ENCODE measurements at regions not wholly inside any gene's neighbourhood (a gene's known extent, or its start where the extent isn't known, plus 50 kb on each side); places are given as distances from the start of the nearest gene placed in this dataset.

GRCh38 chr3:177600411-177600810 is 403.1 kb upstream of the TBL1XR1 start:
- Histone ChIP-seq H3K36me3 (no peaks in the 10 kb centered on the region), H3K4me3 (no peak overlapping the region), H3K9me3 (peaks cover 0 to 5% of the 10 kb centered on the region in 2 donors), H3K27me3 (no peaks in the 10 kb centered on the region), H3K4me1 (peaks cover 0 to 43% of the 10 kb centered on the region in 2 donors), H3K27ac (no peak overlapping the region)
- DNase-seq (ENCODE audit: low spot score), result no peak
- TF ChIP-seq, protein P1, sequence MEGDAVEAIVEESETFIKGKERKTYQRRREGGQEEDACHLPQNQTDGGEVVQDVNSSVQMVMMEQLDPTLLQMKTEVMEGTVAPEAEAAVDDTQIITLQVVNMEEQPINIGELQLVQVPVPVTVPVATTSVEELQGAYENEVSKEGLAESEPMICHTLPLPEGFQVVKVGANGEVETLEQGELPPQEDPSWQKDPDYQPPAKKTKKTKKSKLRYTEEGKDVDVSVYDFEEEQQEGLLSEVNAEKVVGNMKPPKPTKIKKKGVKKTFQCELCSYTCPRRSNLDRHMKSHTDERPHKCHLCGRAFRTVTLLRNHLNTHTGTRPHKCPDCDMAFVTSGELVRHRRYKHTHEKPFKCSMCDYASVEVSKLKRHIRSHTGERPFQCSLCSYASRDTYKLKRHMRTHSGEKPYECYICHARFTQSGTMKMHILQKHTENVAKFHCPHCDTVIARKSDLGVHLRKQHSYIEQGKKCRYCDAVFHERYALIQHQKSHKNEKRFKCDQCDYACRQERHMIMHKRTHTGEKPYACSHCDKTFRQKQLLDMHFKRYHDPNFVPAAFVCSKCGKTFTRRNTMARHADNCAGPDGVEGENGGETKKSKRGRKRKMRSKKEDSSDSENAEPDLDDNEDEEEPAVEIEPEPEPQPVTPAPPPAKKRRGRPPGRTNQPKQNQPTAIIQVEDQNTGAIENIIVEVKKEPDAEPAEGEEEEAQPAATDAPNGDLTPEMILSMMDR (IDR thresholded peaks at IDR 0.05), result no peak

DNA sequence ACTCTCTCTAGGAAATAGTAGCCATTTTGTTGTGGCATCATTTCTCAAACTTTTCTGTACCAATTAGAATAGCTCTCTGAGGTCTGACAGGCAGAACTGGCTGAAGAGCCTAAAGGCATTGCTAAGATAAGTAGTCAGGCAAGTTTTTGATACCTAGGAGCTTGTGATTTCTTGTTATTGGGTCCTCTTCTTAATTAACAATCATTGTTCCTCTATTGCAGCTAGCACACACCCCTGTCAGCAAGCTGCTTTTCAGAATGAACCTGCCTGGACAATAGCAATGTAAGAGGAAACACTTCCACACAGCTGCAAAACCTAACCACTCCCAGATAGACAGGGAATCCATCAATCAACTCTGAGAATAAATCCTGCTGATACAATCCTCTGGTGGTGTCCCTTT is 403.9 kb upstream of the TBL1XR1 start:
- peaks cover 0 to 5% of the 10 kb centered on the region in 2 donors for H3K9me3 ChIP-seq
- H3K36me3 ChIP-seq, result no peaks in the 10 kb centered on the region
- no peak overlapping the region for H3K4me3 ChIP-seq
- TF ChIP-seq, protein P1 (IDR thresholded peaks at IDR 0.05), result no peak
- no peaks in the 10 kb centered on the region for H3K27me3 ChIP-seq
- DNase-seq (ENCODE audit: low spot score), result no peak
- H3K27ac ChIP-seq, result no peak overlapping the region
- H3K4me1 ChIP-seq, result peaks cover 0 to 39% of the 10 kb centered on the region in 2 donors

GRCh38 chr3:177602601-177603147 is 405.4 kb upstream of the TBL1XR1 start:
- Histone ChIP-seq H3K4me1 (peaks cover 0 to 24% of the 10 kb centered on the region in 2 donors), H3K36me3 (no peaks in the 10 kb centered on the region), H3K4me3 (no peak overlapping the region), H3K27me3 (no peaks in the 10 kb centered on the region), H3K27ac (no peak overlapping the region), H3K9me3 (peaks cover 0 to 5% of the 10 kb centered on the region in 2 donors)
- DNase-seq (ENCODE audit: low spot score), result no peak
- TF ChIP-seq, protein P1 (IDR thresholded peaks at IDR 0.05), result no peak

- Histone ChIP-seq H3K9me3 (peaks cover 0 to 5% of the 10 kb centered on the region in 2 donors), H3K4me1 (peaks cover 0 to 19% of the 10 kb centered on the region in 2 donors), H3K36me3 (no peaks in the 10 kb centered on the region), H3K27ac (no peak overlapping the region), H3K4me3 (no peak overlapping the region), H3K27me3 (no peaks in the 10 kb centered on the region)
- TF ChIP-seq, protein P1 (IDR thresholded peaks at IDR 0.05), result no peak
- DNase-seq (ENCODE audit: low spot score), result no peak
Observed at GRCh38 chr3:177603148-177603603, 405.9 kb upstream of the TBL1XR1 start.

GRCh38 chr3:177604181-177604580 is 406.9 kb upstream of the TBL1XR1 start:
- H3K9me3 ChIP-seq, result peaks cover 0 to 5% of the 10 kb centered on the region in 2 donors
- no peak for DNase-seq (ENCODE audit: low spot score)
- H3K4me3 ChIP-seq, result no peak overlapping the region
- no peaks in the 10 kb centered on the region for H3K27me3 ChIP-seq
- peaks cover 0 to 10% of the 10 kb centered on the region in 2 donors for H3K4me1 ChIP-seq
- TF ChIP-seq, protein P1 (IDR thresholded peaks at IDR 0.05), result no peak
- no peaks in the 10 kb centered on the region for H3K36me3 ChIP-seq
- no peak overlapping the region for H3K27ac ChIP-seq

- Histone ChIP-seq H3K36me3 (no peaks in the 10 kb centered on the region), H3K9me3 (peaks cover 0 to 5% of the 10 kb centered on the region in 2 donors), H3K27me3 (no peaks in the 10 kb centered on the region), H3K4me3 (no peak overlapping the region), H3K27ac (no peak overlapping the region), H3K4me1 (peaks cover 0 to 17% of the 10 kb centered on the region in 2 donors)
- DNase-seq (ENCODE audit: low spot score), result no peak
- TF ChIP-seq, protein P1 (IDR thresholded peaks at IDR 0.05), result no peak
Observed at GRCh38 chr3:177606891-177607290, 409.6 kb upstream of the TBL1XR1 start.
